ENCODE measurements at regions not wholly inside any gene's neighbourhood (a gene's known extent, or its start where the extent isn't known, plus 50 kb on each side); places are given as distances from the start of the nearest gene placed in this dataset.

DNA sequence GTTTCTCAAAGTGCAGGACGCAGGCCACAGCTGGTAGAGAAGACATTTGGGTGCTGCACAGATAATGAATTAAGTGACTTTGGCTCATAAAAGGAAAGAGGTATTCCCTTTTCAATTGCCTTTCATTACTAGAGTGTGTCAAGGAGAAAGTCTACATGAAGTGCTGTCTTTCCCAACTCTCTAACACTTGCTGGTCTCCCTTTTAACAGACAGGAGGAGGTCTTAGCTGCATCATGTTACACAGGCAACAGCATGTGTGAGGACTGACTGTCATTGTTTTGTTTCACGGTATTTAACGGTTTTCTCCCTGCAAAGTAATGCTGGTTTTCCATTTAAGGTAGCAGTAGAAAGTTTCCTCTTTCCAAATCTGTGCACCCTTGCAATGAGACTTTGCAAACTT lies 291.3 kb upstream of the LDB2 start:
- TF ChIP-seq, protein P1, sequence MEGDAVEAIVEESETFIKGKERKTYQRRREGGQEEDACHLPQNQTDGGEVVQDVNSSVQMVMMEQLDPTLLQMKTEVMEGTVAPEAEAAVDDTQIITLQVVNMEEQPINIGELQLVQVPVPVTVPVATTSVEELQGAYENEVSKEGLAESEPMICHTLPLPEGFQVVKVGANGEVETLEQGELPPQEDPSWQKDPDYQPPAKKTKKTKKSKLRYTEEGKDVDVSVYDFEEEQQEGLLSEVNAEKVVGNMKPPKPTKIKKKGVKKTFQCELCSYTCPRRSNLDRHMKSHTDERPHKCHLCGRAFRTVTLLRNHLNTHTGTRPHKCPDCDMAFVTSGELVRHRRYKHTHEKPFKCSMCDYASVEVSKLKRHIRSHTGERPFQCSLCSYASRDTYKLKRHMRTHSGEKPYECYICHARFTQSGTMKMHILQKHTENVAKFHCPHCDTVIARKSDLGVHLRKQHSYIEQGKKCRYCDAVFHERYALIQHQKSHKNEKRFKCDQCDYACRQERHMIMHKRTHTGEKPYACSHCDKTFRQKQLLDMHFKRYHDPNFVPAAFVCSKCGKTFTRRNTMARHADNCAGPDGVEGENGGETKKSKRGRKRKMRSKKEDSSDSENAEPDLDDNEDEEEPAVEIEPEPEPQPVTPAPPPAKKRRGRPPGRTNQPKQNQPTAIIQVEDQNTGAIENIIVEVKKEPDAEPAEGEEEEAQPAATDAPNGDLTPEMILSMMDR (conservative IDR thresholded peaks at IDR 0.05 in 1 of 2, IDR thresholded peaks at IDR 0.05 in 1 of 2; ENCODE audit: extremely low read depth in 1 of 2, insufficient read depth in 1 of 2, low read depth in 1 of 2, low read length in 2 of 2), result no peak
- TF ChIP-seq EZH2 (IDR thresholded peaks at IDR 0.05; ENCODE audit: borderline replicate concordance, low read length), result no peak

Measured in mammary epithelial cell (primary cell).